ENCODE measurements at regions not wholly inside any gene's neighbourhood (a gene's known extent, or its start where the extent isn't known, plus 50 kb on each side); places are given as distances from the start of the nearest gene placed in this dataset.

DNA sequence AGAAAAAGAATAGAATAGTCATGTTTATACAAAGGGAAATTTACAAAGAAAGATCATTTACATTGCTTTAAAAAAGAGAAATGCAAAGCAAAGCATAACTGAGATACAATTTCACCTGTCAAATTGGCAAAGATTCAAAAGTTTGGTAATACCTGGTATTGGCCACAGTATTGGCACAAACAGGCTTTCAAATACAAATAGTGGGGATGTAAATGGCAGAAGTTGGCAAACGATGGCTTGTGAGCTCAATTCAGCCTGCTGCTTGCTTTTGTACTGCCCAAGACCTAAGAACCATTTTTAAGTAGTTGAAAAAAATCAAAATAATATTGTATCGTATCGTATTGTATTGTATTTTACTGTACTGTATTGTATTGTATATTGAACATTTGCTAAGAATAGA lies 194.5 kb upstream of the JAG1 start:
- no peak for DNase-seq

DNA sequence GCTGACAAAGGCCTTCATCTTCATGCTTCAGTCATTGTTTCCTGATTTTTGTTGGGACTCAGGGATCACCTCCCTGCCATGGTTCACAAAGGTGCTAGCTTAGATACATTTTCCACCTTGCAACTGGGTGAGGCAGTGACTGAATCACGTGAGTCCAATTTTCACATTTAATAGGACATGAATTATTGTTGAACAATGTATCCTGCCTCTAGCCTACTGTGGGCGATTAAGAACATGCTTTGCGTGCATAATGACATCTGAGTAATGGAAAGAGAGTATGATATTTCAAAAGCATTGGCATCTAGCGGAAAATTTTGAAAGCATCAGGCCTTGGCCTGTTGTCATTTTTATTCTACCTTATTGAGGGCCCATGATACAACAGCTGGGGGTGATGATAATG lies 199.2 kb upstream of the JAG1 start:
- no peak for DNase-seq

DNA sequence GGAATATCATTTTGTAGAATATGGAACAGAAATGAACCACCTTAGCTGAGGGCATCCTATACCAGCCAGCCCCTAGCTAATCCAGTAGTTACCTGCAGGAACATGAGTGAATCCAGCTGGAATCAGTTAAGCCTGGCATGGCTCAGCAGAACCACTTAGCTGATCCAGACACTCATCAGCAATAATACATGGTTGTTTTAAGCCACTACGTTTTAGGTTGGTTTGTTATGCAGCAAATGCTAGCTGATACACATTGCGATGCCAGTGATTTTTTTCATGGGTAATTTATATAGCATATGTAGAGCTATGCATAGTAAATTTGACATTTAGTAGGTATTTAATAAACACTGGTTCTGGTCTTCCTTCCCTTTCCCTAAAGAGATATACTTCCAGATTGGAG lies 201.9 kb upstream of the JAG1 start:
- DNase-seq: no peak

DNA sequence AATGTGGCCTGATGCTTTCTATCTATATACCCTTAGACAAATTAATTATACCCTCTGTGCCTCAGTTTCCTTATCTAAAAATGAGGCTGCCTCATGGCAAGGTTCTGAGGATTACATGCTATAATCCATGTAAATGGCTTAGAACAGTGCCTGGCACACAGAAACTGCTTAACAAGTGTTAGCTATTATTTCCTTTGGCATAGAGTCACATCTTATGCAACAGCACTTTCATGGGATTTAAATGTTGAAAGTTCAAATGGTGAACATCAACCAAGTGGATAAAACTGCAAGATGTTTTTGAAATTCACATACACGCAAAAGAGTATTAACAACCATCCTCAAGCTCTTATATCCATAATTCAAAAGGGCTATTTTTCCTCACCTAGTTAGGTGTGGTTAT lies 202.8 kb upstream of the JAG1 start:
- DNase-seq: no peak

DNA sequence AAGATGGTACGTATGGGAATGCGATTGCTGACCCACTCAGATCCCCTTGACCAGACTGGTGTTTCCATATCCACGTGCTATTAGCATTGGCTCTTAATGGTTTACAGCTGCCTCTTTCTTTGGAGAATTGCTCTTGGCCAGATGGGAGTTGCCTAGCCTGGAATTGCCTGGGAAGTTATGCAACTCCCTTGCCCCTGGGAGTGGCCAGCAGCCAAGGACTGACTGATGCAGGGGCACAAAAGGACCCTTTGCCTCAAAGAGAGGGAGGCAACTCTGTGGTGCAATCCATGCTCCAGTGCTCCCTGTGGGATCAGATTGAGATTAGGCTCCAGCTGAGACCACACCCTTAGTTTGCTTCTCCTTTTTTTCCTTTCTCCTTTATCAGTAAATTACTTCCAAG lies 203.5 kb upstream of the JAG1 start:
- no peak for DNase-seq

DNA sequence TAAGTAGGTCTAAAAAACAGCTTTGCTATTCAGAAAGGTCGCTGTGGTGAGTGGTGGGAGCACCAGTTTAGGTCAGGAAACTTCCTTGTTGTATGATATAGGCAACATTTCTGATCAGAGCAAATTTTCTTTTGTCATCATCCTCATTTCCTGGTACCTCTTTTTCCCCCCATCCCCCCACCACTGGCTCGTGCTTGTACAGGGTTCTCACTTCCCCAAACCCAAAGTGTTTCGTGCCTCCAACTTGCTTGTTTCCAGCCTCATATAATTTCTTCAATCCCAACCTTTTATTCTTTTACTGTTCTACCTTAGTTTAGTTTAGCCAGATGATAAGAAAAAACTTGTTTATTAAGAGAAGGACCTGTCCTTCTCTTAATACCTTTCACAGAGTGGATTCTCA lies 209.4 kb upstream of the JAG1 start:
- DNase-seq: no peak

DNA sequence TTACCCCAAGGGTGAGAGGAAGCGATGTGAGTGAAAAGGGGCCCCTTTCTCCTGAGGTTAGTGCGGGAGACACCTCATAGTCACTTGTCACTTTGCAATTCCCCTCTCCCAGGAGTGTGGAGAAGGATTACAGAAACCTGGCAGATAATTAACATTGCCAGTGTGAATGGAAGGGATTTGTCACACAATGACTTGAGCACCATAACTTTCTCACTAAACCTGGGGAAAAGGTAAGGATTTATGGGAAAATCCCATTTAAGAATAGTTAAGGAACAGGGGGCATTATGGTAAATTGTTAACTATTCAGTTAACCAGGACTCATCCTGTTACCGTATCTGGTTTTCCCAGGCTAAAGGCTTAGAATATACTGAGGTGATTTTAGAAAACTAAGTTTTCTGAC lies 219.5 kb upstream of the JAG1 start:
- no peak for DNase-seq

DNA sequence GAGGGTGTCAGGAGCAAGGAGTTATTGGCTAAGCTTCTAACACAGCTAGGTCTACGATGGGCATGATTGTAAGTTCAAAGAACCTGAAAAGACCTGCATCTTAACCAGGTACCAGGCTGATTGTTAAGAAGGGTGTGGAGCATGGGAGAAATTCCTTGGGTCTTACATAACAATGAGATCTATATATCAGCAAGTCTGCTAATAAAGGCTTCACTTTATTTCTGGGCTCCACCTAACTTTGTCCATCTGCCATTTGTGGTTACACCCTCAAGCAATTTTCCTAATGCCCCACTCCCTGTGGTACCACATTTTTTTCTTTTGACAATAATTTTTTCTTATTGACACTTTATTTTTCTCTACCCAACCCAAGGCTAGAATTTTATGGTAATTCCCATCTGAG lies 223.5 kb upstream of the JAG1 start:
- DNase-seq: no peak

DNA sequence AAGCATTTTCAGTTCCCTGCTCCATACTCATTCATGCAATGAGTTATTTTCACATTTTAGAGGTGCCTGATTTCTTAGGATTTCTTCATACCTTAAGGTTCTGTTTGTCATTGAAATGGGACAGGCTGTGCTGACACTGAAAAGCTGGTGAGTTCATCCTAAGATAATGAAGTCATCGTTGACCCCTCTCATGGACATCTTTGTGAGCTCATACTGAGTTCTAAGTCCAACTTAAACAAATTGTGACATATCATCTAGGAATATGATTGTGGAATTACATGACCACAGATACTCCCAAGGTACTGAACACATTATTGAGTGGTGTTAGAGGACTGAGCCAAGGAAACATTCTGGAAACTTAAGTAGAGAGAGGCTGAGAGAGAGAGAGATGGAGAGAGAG lies 224.8 kb upstream of the JAG1 start:
- no peak for DNase-seq

DNA sequence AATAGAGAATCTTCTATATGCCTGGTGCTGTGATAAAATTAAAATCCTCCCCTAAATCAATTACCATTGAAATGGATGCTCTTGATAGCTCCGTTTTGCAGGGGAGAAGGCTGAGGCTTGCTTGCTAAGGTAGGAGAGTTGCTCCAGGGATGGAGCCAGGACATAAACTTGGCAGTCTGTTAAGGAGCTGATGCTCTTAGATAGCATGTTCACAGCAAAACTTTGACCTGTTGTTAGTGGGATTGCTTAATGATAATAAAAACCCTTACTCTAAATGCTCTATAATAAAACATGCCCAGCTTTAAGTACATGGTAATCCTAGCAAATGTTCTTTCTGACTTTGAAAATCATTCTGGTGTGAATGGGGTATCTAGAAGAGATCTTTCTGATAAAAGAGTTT lies 228.4 kb upstream of the JAG1 start:
- no peak for DNase-seq

DNA sequence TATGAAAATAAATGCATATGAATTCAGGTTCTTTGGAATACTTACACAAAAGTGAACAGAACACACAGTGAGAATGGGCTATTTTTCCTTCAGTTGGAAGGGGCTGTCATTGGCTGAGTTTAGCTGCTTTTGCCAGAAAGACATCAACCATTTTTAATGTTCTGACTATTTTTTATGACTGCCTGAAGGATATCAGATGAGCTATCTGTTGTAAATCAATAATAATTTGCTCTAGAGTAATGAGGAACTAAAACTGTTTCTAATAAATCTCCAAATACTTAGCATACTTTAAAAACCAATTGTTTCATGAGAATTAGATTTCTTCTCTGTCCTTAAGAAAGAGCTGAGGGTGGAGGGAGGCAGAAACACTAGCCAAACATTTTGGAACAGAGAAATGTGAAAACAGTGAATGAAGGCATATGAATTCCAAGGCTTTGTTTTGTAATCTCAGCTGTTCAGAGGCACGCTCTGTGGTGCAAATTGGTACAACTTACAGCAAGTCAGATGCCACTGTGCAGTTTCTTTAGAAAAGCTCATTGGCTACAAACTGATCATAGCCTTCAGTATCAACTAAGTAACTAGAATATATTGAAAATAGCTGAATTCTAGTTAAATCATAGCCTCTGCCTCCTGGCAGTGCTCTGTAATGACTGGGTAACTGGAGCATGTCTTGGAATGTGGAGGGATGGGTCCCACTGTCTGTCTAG lies 228.9 kb upstream of the JAG1 start:
- no peak for DNase-seq

DNA sequence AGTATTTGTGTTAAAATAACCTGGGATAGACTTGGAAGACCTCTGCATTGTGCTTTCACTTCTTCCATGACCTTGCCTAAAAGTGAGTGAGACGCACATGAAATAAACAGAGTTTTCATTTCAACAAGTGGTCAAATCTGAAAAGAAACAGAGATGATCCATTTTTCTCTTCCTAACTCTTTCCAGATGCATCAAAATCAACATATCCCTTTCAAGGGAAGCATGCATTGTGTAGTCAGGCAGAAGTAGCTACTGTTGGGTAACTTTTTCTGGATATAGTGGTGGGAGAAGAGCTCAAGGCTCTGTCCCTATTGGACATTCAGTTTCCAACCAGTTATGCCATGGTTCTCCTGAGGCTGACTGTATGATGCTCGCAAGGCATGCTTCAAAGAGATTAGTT lies 233.0 kb upstream of the JAG1 start:
- DNase-seq: no peak

DNA sequence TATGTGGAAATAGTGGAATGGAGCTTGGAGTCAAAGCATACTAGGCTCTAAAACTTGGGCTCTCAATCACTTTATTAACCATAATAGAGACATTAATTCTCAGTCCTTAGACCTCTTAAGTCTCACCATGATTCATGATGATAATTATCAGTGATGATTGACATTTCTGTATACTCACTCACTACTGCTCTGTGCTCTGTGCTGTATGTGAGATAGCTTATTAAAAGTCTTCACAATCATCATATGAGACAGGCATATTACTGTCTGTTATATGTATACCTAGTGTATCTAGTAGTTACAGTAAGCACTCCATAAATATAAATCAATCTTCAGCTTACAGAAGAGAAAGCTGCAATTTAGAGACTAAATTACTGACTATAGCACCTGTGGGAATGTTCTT lies 236.0 kb upstream of the JAG1 start:
- no peak for DNase-seq

DNA sequence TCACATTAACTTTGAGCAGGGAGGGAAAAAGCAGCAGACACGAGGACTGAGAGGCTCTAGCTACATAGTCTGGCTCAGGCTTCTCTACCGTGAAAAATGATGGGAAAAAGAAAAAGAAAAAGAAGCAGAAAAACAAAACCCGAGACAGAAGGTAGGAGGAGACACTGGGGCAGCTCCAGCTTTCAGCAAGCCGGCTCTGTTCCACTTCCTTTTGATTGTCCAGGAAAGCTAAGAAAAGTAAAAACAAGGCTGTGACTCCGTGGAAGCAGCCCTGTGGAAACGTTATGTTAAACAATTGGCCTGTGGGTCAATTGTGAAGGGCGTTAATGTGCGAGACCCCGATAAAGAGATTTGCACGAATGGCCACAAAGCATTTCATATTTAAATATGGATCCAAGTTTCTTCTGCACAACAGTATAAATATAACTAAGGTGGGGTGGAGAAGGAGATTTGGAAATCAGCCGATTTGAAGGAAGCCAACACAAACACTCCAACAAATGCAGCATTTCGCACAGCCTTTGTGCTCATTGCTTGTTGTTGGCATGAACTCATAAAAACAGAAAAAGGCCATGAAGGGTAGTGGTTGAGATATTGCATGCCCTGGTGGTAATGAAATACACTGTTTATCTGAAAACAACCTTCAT lies 236.9 kb upstream of the JAG1 start:
- DNase-seq: no peak

DNA sequence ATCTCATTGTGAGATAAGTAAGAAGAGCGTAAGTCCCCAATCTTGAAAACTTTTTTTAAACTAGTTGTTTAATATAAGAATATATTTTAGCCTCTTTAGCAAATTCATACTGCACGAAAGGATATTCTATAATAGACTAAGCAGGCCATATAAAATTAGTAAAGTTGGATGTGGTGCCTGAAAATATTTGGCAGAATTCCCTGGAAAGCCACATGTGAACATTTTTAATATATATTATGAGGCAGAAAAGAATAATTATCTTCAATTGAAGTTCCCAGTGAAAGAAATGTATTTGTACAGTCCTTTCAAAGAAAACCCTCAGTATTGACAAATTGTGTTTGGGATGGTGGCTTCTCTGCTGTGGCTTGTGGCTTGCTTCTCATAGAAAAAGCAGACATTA lies 237.5 kb upstream of the JAG1 start:
- no peak for DNase-seq

DNA sequence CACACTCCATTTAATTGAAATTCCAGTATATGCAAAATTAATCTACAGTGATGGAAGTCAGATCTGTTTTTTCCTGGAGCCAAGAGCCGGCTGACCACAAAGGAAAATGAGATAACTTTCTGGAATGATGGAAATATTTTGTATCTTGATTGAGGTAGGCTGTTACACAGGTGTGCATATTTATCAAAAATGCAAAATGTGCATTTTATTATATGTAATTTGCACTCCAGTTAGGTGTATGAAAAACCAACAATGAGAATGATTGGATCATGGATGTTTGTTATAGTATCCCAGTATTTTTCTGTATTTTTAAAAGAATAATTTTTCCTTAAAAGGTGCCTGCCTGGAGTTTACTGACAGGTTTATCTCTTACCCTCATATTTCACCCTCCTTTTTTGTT lies 242.0 kb upstream of the JAG1 start:
- no peak for DNase-seq

DNA sequence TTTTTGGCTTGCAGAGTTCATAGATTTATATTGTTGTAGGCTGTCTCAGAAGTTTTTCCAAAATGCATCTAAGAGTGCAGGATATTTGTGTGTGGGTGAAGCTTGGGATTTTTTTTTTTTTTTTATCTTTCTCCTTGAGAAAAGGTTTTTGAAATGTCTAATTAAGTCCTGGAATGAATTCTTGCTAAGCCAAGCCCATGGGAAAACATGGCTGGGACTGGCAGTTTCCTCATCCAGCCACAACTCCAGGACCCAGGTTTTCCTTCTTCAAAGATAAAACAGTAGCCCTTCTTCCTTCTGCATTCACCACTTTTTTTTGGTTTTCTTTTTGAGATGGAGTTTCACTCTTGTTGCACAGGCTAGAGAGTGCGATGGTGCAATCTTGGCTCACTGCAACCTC lies 242.5 kb upstream of the JAG1 start:
- no peak for DNase-seq

DNA sequence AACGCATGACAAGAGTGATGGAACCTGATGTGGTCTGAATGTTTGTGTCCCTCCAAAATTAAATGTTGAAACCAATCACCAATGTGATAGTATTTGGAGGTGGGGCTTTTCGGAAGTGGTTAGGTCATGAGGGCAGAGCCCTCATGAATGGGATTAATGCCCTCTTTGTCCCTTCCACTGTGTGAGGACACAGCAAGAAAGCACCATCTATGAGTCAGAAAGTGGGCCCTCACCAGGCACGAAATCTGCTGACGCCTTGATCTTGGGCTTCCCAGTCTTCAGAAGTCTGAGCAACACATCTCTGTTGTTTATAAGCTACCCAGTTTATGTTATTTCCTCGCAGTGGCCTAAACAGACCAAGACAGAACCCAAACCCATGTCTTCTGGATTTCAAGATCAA lies 244.0 kb upstream of the JAG1 start:
- DNase-seq: no peak

DNA sequence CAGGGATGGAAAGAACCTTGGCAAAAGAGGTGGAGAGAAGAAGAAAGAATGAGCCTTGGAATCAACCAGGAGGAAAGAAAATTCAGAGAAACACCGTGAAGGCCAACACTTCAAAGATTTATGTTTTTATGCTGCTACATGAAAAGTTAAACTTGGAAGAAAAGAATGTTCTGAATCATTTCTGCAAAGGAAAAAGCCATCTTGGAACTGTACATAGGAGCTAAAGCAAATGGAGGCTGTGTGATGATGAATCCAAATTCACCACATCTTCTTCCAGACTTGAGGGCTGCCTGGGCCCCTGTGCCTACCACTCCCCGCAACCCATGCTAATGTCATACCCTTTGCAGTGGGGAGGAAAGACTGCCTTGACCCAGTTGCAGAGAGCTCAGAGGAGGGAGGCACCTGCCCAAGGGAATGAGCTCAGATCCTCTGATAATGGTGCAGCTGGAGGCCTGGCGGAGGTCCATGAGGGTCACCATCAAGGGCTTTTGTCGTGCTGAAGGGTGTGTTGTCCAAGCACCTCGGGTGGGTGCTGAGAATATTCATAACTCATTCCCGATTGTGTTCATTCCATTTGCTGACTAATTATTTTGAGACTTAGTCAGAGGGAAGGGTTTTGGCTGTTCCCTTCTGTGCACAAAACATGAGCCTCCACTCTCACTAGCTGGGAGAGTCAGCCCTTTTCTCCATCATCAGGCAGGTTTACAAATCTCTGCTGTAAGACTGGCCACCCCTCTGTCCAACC lies 245.8 kb upstream of the JAG1 start:
- DNase-seq: no peak

DNA sequence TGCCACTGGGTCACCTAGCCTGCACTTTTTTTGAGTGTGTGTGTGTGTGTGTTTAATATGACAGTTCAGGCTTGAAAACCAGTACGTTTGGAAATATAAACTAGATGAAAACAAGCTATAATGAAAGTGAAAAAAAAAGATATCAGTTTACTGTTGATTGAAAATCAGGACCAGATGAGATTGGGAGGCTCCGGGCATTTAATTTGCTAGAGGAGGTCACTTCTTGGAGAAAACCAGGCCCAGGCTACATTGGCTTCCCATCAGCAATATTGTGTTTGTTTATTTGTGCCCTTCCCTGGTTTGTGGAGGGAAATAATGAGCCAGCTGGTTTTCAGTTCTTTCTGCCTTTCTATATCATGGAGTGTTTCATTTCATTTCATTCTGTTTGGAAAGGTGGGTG lies 246.6 kb upstream of the JAG1 start:
- DNase-seq: no peak

DNA sequence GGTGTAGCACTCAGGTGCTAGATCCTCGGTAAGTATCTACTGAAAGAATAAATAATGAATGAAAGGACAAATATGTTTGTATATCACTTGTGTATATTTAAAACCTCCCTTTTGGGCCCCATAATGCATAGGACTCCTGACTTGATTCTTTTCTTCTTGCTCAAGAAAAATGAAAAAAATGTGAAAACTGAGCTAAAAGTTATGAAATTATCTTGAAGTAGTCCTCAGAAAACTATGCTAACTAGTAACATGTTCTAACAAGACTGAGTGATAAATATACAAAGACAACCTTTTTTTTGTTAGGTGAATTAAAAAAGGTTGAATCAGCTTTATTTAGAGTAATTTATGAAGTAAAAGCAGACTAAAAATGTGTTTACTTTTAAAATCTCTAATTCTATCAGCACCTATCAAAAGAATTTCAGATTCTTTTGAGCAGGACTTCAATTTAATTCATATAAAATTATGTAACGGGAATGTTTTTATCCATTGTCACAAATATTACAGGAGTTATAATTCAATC lies 247.8 kb upstream of the JAG1 start:
- no peak for DNase-seq

DNA sequence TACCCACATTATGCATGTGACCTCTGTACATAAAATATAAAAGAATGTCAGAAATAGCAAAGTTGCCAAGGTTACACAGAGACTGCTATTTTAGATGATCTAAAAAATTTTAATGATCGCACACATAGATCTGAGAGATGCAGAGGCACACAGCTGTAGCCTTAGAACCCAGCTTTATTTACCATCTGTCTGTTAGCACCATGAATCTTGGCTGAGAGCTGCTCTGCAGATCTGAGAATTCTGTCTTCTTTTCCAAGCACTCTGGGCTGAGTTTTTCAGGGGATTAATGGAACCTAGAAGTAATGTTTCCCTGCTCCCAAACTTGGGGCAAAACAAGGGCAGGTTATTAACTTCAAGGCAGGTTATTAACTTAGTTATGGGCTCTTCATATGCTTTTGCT lies 248.7 kb upstream of the JAG1 start:
- no peak for DNase-seq

DNA sequence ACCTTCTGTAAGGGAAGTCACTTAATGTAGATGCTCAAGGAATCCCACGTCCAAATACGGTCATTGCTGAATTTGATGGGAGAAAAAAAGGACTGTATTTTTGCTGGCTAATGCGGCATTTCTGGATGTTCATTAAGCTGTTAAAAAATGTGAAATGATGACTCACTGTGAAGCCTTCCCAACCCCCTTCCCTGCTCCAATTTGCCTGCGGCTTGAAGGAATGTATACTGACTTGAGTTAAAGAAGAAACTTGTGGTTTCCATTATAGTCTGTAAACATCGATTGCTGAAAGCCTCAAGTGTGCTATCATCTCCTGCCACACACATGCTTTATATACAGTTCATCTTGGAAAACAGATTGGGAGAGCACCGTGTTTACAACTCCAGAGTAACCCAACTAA lies 249.1 kb upstream of the JAG1 start:
- no peak for DNase-seq

DNA sequence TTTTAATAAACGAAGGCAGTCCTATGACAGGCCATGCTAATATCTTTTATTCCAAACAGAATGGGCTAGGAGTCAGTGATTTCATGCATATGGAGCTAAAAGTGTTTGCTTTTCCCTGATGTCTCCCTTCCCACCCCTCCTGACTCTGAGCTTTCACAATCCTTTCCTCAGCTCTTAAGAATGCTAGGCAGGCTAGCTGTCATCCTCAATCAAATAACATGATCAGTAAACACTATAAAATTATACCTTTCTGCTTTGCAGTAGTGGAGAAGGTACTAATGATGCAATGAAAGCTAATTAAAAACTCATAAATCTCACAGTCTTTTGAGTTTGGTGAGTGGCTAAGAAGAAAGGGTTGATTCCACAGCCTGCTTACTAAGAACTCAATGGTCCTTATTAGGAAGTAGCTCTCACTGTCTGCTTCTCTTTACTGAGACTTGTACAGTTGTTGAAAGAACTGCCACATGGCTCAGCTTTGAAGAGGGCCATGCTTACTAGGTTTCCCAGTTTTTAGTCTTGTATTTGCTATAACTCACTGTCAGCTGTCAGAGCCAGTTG lies 250.9 kb upstream of the JAG1 start:
- DNase-seq: no peak

Measured in stimulated activated CD4-positive, alpha-beta T cell treated with anti-CD3 and anti-CD28 coated beads, Interleukin-4, amount 100 ng/mL, for 4 hours (primary cell).